ENCODE measurements at regions not wholly inside any gene's neighbourhood (a gene's known extent, or its start where the extent isn't known, plus 50 kb on each side); places are given as distances from the start of the nearest gene placed in this dataset.

GRCh38 chr3:174749143-174749542, 110.0 kb upstream of the NAALADL2 start:
- TF ChIP-seq REST (IDR thresholded peaks at IDR 0.05; ENCODE audit: low read depth, low read length) (no peak), CTCF (IDR thresholded peaks at IDR 0.05) (no peak), EP300 (IDR thresholded peaks at IDR 0.05; ENCODE audit: borderline replicate concordance in 1 of 2, low read depth in 1 of 2, low read length in 1 of 2) (no peak), MAX (IDR thresholded peaks at IDR 0.05; ENCODE audit: low read depth) (no peak), RXRA (IDR thresholded peaks at IDR 0.05; ENCODE audit: borderline replicate concordance, low read depth) (no peak), POLR2AphosphoS5 (IDR thresholded peaks at IDR 0.05; ENCODE audit: low read depth, low read length) (no peak), FOXM1 (IDR thresholded peaks at IDR 0.05; ENCODE audit: low read depth) (no peak), IRF3 (IDR thresholded peaks at IDR 0.05; ENCODE audit: low read depth, low read length) (no peak), RAD21 (IDR thresholded peaks at IDR 0.05; ENCODE audit: low read length) (no peak), PBX3 (IDR thresholded peaks at IDR 0.05) (no peak), TCF12 (IDR thresholded peaks at IDR 0.05) (no peak)
